H1 (cell line): ENCODE measurements at regions not wholly inside any gene's neighbourhood (a gene's known extent, or its start where the extent isn't known, plus 50 kb on each side); places are given as distances from the start of the nearest gene placed in this dataset.

Experiments used
- CTCF ChIA-PET: fragments of 300-600 bp; sonication (Branson Sonifier 250); formaldehyde crosslinking; loops from one replicate; lab custom pipeline; 2021; ENCODE audit not compliant: partially characterized antibody; lab: Charles Lee
- POLR2A ChIA-PET: fragments of 300-600 bp; sonication (Branson Sonifier 250); formaldehyde crosslinking; loops from one replicate; lab custom pipeline; 2021; ENCODE audit warnings: inconsistent platforms; ENCODE audit not compliant: partially characterized antibody; lab: Charles Lee
- DNase-seq, 2 experiments: peaks; one replicate each; pipeline versions ENCODE4 v3.0.0 to v3.0.0-alpha.2; 2010 to 2022; ENCODE audit warnings: low spot score in 2 of 2, low read depth in 1 of 2, mixed read lengths in 1 of 2
- FAIRE-seq: peaks from 2 replicates; lab custom pipeline; 2011; peaks lifted over from hg19 to GRCh38; lab: Jason Lieb, UNC
- H2AFZ ChIP-seq: 2 replicates; pipeline ENCODE4 v1.8.1; 2012; ENCODE audit warnings: low read length, inconsistent platforms
- H2AK5ac ChIP-seq: 2 replicates; pipeline ENCODE4 v1.6.1; 2013; ENCODE audit warnings: low read depth, low read length
- H2BK120ac ChIP-seq: replicated peaks from 2 replicates; pipeline ENCODE3; 2013; ENCODE audit warnings: low read depth, low read length, inconsistent platforms
- H2BK12ac ChIP-seq: 2 replicates; pipeline ENCODE4 v1.6.1; 2013; ENCODE audit warnings: low read depth, low read length
- H2BK15ac ChIP-seq: 2 replicates; pipeline ENCODE4 v1.6.1; 2013; ENCODE audit warnings: low read length
- H2BK20ac ChIP-seq: 2 replicates; pipeline ENCODE4 v1.6.1; 2013; ENCODE audit warnings: low read length
- H2BK5ac ChIP-seq: 2 replicates; pipeline ENCODE4 v1.6.1; 2013; ENCODE audit warnings: low read depth, low read length
- H3K14ac ChIP-seq: 2 replicates; pipeline ENCODE4 v1.6.1; 2013; ENCODE audit warnings: inconsistent platforms; ENCODE audit not compliant: insufficient read length
- H3K18ac ChIP-seq: 2 replicates; pipeline ENCODE4 v1.6.1; 2013; ENCODE audit warnings: low read length; ENCODE audit errors: extremely low read depth
- H3K23ac ChIP-seq: 2 replicates; pipeline ENCODE4 v1.6.1; 2013; ENCODE audit warnings: inconsistent platforms; ENCODE audit not compliant: insufficient read length
- H3K23me2 ChIP-seq: 2 replicates; pipeline ENCODE4 v1.6.1; 2013; ENCODE audit warnings: low read depth, low read length
- H3K27ac ChIP-seq: 2 replicates; pipeline ENCODE4 v1.6.1; 2011; ENCODE audit warnings: low read depth, low read length, inconsistent platforms
- H3K27me3 ChIP-seq, 4 experiments: replicated peaks in 1 of 4; 1 replicate in 1 of 4; 2 replicates in 3 of 4; pipeline versions ENCODE4 v1.6.1 to v1.8.1; 2011 to 2013; ENCODE audit warnings: low read length in 3 of 4, mild to moderate bottlenecking in 3 of 4, inconsistent platforms in 2 of 4, mixed read lengths in 2 of 4, moderate library complexity in 1 of 4; ENCODE audit not compliant: control insufficient read depth in 3 of 4, insufficient read depth in 3 of 4; ENCODE audit errors: extremely low read depth in 1 of 4
- H3K36me3 ChIP-seq, 4 experiments: 2 replicates each; pipeline versions ENCODE4 v1.6.1 to v1.8.1; 2011 to 2013; ENCODE audit warnings: mild to moderate bottlenecking in 4 of 4, low read length in 3 of 4, moderate library complexity in 2 of 4, control low read depth in 1 of 4, inconsistent platforms in 1 of 4; ENCODE audit not compliant: insufficient read depth in 4 of 4, control insufficient read depth in 2 of 4
- H3K4ac ChIP-seq: replicated peaks from 2 replicates; pipeline ENCODE3; 2013; ENCODE audit warnings: low read length, low read depth, mixed read lengths, inconsistent platforms; ENCODE audit not compliant: insufficient read length
- H3K4me1 ChIP-seq, 4 experiments: replicated peaks in 1 of 4; 1 replicate in 1 of 4; 2 replicates in 3 of 4; pipeline versions ENCODE4 v1.6.1 to v1.8.1; 2011 to 2013; ENCODE audit warnings: low read length in 3 of 4, inconsistent platforms in 2 of 4, mixed read lengths in 1 of 4; ENCODE audit not compliant: insufficient read depth in 4 of 4, control insufficient read depth in 3 of 4
- H3K4me2 ChIP-seq, 2 experiments: 2 replicates each; pipeline versions ENCODE4 v1.6.1 to v1.8.1; 2011 to 2013; ENCODE audit warnings: low read depth in 2 of 2, low read length in 2 of 2, control low read depth in 1 of 2, inconsistent platforms in 1 of 2, mild to moderate bottlenecking in 1 of 2; ENCODE audit not compliant: insufficient read depth in 1 of 2
- H3K4me3 ChIP-seq, 4 experiments: fragments of 200-600, 300-600 bp in 1 of 4; sonication (generic), shearing (Covaris generic), sonication (Bioruptor Twin) in 1 of 4; 2 replicates each; pipeline versions ENCODE4 v1.5.1 to v1.8.1; 2011 to 2016; ENCODE audit warnings: low read length in 4 of 4, low read depth in 3 of 4, control low read depth in 2 of 4, inconsistent platforms in 2 of 4, mild to moderate bottlenecking in 2 of 4, mixed read lengths in 1 of 4, moderate library complexity in 1 of 4; ENCODE audit not compliant: insufficient read depth in 2 of 4; ENCODE audit errors: extremely low read depth in 1 of 4
- H3K56ac ChIP-seq: replicated peaks from 2 replicates; pipeline ENCODE3; 2013; ENCODE audit warnings: low read depth, mild to moderate bottlenecking, mixed read lengths, low read length, inconsistent platforms; ENCODE audit not compliant: insufficient read length
- H3K79me1 ChIP-seq: 2 replicates; pipeline ENCODE4 v1.6.1; 2013; ENCODE audit warnings: low read depth, low read length, control low read depth
- H3K79me2 ChIP-seq, 2 experiments: 2 replicates each; pipeline versions ENCODE4 v1.6.1 to v1.8.1; 2012 to 2013; ENCODE audit warnings: low read length in 2 of 2, mild to moderate bottlenecking in 2 of 2, inconsistent platforms in 1 of 2; ENCODE audit not compliant: insufficient read depth in 2 of 2, control insufficient read depth in 1 of 2
- H3K9ac ChIP-seq, 4 experiments: replicated peaks in 1 of 4; 1 replicate in 1 of 4; 2 replicates in 3 of 4; pipeline versions ENCODE4 v1.6.1 to v1.8.1; 2011 to 2013; ENCODE audit warnings: low read depth in 3 of 4, low read length in 3 of 4, control low read depth in 2 of 4, mild to moderate bottlenecking in 2 of 4, moderate library complexity in 2 of 4, inconsistent platforms in 1 of 4; ENCODE audit errors: extremely low read depth in 1 of 4
- H3K9me3 ChIP-seq, 2 experiments: 2 replicates each; pipeline versions ENCODE4 v1.6.1 to v1.8.1; 2012 to 2013; ENCODE audit warnings: mild to moderate bottlenecking in 2 of 2, moderate library complexity in 2 of 2, control low read depth in 1 of 2, inconsistent platforms in 1 of 2, low read depth in 1 of 2, low read length in 1 of 2, mixed read lengths in 1 of 2; ENCODE audit not compliant: insufficient read depth in 2 of 2
- H4K20me1 ChIP-seq, 2 experiments: replicated peaks in 1 of 2; 2 replicates each; pipeline versions ENCODE3 to v1.8.1; 2011 to 2013; ENCODE audit warnings: inconsistent platforms in 2 of 2, low read length in 2 of 2, mild to moderate bottlenecking in 1 of 2; ENCODE audit not compliant: insufficient read depth in 2 of 2, control insufficient read depth in 1 of 2
- H4K5ac ChIP-seq: 2 replicates; pipeline ENCODE4 v1.6.1; 2013; ENCODE audit warnings: low read length, low read depth, mixed read lengths, inconsistent platforms; ENCODE audit not compliant: insufficient read length
- H4K8ac ChIP-seq: 2 replicates; pipeline ENCODE4 v1.8.0; 2013; ENCODE audit warnings: mild to moderate bottlenecking, moderate library complexity, low read length, inconsistent platforms; ENCODE audit not compliant: insufficient read depth; ENCODE audit errors: extremely low read depth
- H4K91ac ChIP-seq: replicated peaks from 2 replicates; pipeline ENCODE3; 2013; ENCODE audit warnings: low read length, mixed read lengths, inconsistent platforms; ENCODE audit not compliant: insufficient read length
- EGR1 ChIP-seq: IDR thresholded peaks from 2 replicates; pipeline ENCODE4 v1.6.1; 2011; ENCODE audit warnings: low read depth, low read length, borderline replicate concordance
- SP1 ChIP-seq: IDR thresholded peaks from 2 replicates; pipeline ENCODE4 v1.6.1; 2011; ENCODE audit warnings: low read depth, low read length
- WGBS, 2 experiments: shearing (Covaris generic) in 1 of 2; methylation state at CpG; one replicate each; pipeline versions ENCODE4 v1.1.6 to v1.1.7; 2013 to 2015; ENCODE audit warnings: low lambda C conversion rate in 2 of 2, mixed read lengths in 2 of 2, inconsistent platforms in 1 of 2, low coverage in 1 of 2, missing lambda C conversion rate in 1 of 2; ENCODE audit not compliant: insufficient replicate concordance in 2 of 2, insufficient coverage in 1 of 2, insufficient read length in 1 of 2; ENCODE audit errors: extremely low coverage in 1 of 2, missing lambda C conversion rate in 1 of 2; 5-methylcytosine and 5-hydroxymethylcytosine counted together

- Histone ChIP-seq H3K14ac (no peak overlapping the region), H3K9ac (no peak overlapping the region), H2BK12ac (no peak overlapping the region), H3K79me2 (no peaks in the 10 kb centered on the region), H3K79me1 (no peaks in the 10 kb centered on the region), H3K56ac (no peak overlapping the region), H4K91ac (no peak overlapping the region), H4K20me1 (peaks cover 0 to 2% of the 10 kb centered on the region in 2 experiments), H3K18ac (no peak overlapping the region), H3K4me3 (no peak overlapping the region), H2AK5ac (no peak overlapping the region), H3K23me2 (peaks cover 6% of the 10 kb centered on the region; the same call in 1 of the 2 replicates), H3K4ac (no peak overlapping the region), H2BK5ac (no peak overlapping the region), H3K36me3 (no peaks in the 10 kb centered on the region), H2BK120ac (no peak overlapping the region), H2AFZ (no peak overlapping the region), H4K5ac (no peak overlapping the region), H3K27ac (no peak overlapping the region), H2BK15ac (no peak overlapping the region), H3K27me3 (no peaks in the 10 kb centered on the region), H4K8ac (no peak overlapping the region), H2BK20ac (no peak overlapping the region), H3K9me3 (no peaks in the 10 kb centered on the region), H3K4me1 (0 out of 7 replicates have a peak, but pooled peaks cover 0 to 2% (median 0%) of the 10 kb centered on the region in 4 experiments), H3K4me2 (no peak overlapping the region), H3K23ac (no peak overlapping the region)
- DNase-seq (no peak), FAIRE-seq (no peak)
- 85% methylated on average over 1 of the region's 1 CpG; no CpG with 5 or more reads in 1 of the 2 experiments for WGBS, 2 experiments
- ChIA-PET POLR2A (no interaction called here), CTCF (interaction anchor here (0.6 to 5.9 kb wide), 12 partner anchors 13 to 1089 kb away, joined by 3 to 58 read pairs (median 4); no protein-coding TSS in a partner anchor)
- TF ChIP-seq EGR1 (no peak), SP1 (no peak)
Measured at GRCh38 chr13:34076319-34076718, 258.4 kb downstream of the RFC3 start.
